GM06990 (cell line): ENCODE measurements at regions not wholly inside any gene's neighbourhood (a gene's known extent, or its start where the extent isn't known, plus 50 kb on each side); places are given as distances from the start of the nearest gene placed in this dataset.

Experiments used
- DNase-seq: peaks from one replicate; pipeline ENCODE4 v3.0.0-alpha.2; 2011; ENCODE audit not compliant: insufficient read length; ENCODE audit errors: extremely low read depth
- H3K27me3 ChIP-seq: replicated peaks from 2 replicates; pipeline ENCODE4 v1.6.0; 2011; ENCODE audit warnings: low read length; ENCODE audit not compliant: control insufficient read depth, insufficient read depth
- H3K36me3 ChIP-seq: 2 replicates; pipeline ENCODE4 v1.5.1; 2011; ENCODE audit warnings: low read length; ENCODE audit not compliant: control insufficient read depth, insufficient read depth
- H3K4me3 ChIP-seq: replicated peaks from 2 replicates; pipeline ENCODE4 v1.5.1; 2011; ENCODE audit warnings: low read depth, mild to moderate bottlenecking, control low read depth, low read length
- CTCF ChIP-seq: IDR thresholded peaks from 2 replicates; pipeline ENCODE4 v1.5.1; 2011; ENCODE audit warnings: low read length, control low read depth, mild to moderate bottlenecking, inconsistent platforms; ENCODE audit not compliant: insufficient read depth, poor library complexity, severe bottlenecking

DNA sequence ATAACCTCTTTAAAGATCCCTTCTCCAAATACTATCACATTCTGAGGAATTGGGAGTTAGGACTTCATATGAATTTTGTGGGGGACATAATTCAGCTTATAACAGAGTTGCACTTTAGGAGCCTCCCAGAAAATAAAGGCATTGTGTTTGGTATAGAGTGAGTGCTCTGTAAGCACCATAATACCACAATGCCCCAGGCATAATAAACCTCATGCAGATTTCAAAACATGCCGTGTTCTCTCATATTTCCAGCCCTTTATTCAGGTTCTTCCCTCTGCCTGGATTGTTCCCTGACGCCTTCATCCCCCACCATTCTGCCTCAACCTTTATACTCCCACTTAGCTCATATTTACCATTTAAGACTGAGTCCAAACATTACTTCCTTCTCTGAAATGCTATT is 398.8 kb upstream of the FAT3 start:
- no peak overlapping the region for H3K4me3 ChIP-seq
- no peak for TF ChIP-seq CTCF
- DNase-seq, result no peak
- no peaks in the 10 kb centered on the region for H3K27me3 ChIP-seq
- no peaks in the 10 kb centered on the region for H3K36me3 ChIP-seq

DNA sequence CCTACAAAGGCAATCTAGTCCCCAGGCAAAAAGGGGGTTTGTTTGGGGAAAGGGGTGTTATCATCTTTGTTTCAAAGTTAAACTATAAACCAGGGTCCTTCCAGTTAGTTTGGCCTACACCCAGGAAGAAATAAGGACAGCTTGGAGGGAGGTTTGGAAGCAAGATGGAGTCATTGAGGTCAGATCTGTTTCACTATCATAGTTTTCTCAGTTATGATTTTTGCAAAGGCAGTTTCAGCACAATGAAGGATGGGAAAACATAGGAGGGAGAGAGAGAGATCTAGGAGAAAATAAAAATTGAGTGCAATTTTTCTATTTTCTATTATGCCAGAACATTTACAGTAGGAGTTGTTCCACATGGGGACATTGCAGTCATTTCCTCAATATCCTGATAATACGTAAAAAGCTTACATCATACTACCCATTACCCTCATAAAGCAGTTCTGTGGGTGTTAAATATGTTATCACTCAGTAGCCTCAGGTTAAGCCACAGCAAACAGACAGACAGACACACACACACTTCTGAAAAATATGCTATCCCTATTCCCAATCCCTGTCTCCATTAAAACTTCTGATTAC is 401.3 kb upstream of the FAT3 start:
- DNase-seq, result no peak
- H3K36me3 ChIP-seq, result no peaks in the 10 kb centered on the region
- no peak overlapping the region for H3K4me3 ChIP-seq
- TF ChIP-seq CTCF, result no peak
- no peaks in the 10 kb centered on the region for H3K27me3 ChIP-seq

DNA sequence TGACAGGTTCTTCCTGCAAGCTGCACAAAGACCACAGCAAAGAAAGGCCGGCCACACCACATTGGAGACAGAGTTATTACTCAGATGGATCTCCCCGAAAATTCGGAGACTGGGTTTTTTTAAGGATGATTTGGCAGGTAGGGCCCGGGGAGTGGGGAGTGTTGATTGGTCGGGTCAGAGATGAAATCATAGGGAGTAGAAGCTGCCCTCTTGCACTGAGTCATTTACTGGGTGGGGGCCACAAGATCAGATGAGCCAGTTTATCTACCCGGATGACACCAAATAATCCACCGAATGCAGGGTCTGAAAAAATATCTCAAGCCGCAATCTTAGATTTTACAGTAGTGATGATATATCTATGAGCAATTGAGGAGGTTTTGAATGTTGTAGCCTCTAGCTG is 401.8 kb upstream of the FAT3 start:
- DNase-seq, result no peak
- Histone ChIP-seq H3K27me3 (no peaks in the 10 kb centered on the region), H3K4me3 (no peak overlapping the region), H3K36me3 (no peaks in the 10 kb centered on the region)
- TF ChIP-seq CTCF, result no peak

- no peak for DNase-seq
- no peak for TF ChIP-seq CTCF
Observed at GRCh38 chr11:91820709-91821108, 403.9 kb upstream of the FAT3 start.

GRCh38 chr11:91819777-91820176 is 404.8 kb upstream of the FAT3 start:
- Histone ChIP-seq H3K27me3 (no peaks in the 10 kb centered on the region), H3K36me3 (no peaks in the 10 kb centered on the region), H3K4me3 (no peak overlapping the region)
- DNase-seq, result no peak
- no peak for TF ChIP-seq CTCF

More at GRCh38 chr11:91820709-91821108, 403.9 kb upstream of the FAT3 start:
- no peak overlapping the region for H3K4me3 ChIP-seq
- H3K36me3 ChIP-seq, result no peaks in the 10 kb centered on the region
- no peaks in the 10 kb centered on the region for H3K27me3 ChIP-seq

DNA sequence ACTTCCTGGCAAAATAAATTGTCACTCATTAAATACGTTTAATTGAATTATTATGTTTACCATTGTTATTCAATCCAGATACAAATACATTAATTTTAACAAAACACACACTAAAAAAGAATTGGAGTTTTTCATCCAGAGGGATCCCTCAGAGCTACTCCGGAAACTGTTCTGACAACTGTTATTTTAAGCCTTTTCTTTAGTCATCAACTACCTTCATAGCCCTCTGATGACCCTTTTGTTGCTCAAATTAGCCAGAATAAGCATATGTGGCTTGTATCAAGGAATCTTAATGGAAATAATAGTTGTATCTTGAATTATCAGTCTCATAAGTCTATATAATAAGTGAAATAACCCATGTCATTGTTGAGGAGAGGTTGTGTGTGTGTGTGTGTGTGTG is 405.4 kb upstream of the FAT3 start:
- DNase-seq, result no peak
- TF ChIP-seq CTCF, result no peak

More for the DNA sequence above, 405.4 kb upstream of the FAT3 start:
- no peaks in the 10 kb centered on the region for H3K27me3 ChIP-seq
- no peaks in the 10 kb centered on the region for H3K36me3 ChIP-seq
- H3K4me3 ChIP-seq, result no peak overlapping the region
